ENCODE measurements at regions not wholly inside any gene's neighbourhood (a gene's known extent, or its start where the extent isn't known, plus 50 kb on each side); places are given as distances from the start of the nearest gene placed in this dataset.
"Not testable (repeated sequence)": the region's sequence is repeated elsewhere in the genome, so short reads cannot be mapped to it uniquely, and the experiment has no call there.

GRCh38 chr14:40986655-40987054 lies 620.0 kb upstream of the LRFN5 start:
- no peak for DNase-seq (ENCODE audit: extremely low read depth in 1 of 11, low read depth in 9 of 11, low spot score in 4 of 11)

- no peak for DNase-seq (ENCODE audit: extremely low read depth in 1 of 11, low read depth in 9 of 11, low spot score in 4 of 11)
Measured at GRCh38 chr14:40985584-40985983, 621.1 kb upstream of the LRFN5 start.

- DNase-seq (ENCODE audit: extremely low read depth in 1 of 11, low read depth in 9 of 11, low spot score in 4 of 11) = no peak
Measured at GRCh38 chr14:40983604-40984003, 623.1 kb upstream of the LRFN5 start.

- no peak for DNase-seq (ENCODE audit: extremely low read depth in 1 of 11, low read depth in 9 of 11, low spot score in 4 of 11)
Measured at GRCh38 chr14:40981247-40981646, 625.4 kb upstream of the LRFN5 start.

GRCh38 chr14:40960257-40960656 lies 646.4 kb upstream of the LRFN5 start:
- not testable (repeated sequence) for DNase-seq (ENCODE audit: extremely low read depth in 1 of 11, low read depth in 9 of 11, low spot score in 4 of 11)

- DNase-seq (ENCODE audit: extremely low read depth in 1 of 11, low read depth in 9 of 11, low spot score in 4 of 11) = no peak
Measured at GRCh38 chr14:40955131-40955505, 651.6 kb upstream of the LRFN5 start.

- DNase-seq (ENCODE audit: extremely low read depth in 1 of 11, low read depth in 9 of 11, low spot score in 4 of 11) = not testable (repeated sequence)
Measured at GRCh38 chr14:40954448-40955130, 652.1 kb upstream of the LRFN5 start.

- no peak for DNase-seq (ENCODE audit: extremely low read depth in 1 of 11, low read depth in 9 of 11, low spot score in 4 of 11)
Measured at GRCh38 chr14:40944521-40944920, 662.2 kb upstream of the LRFN5 start.

- no peak for DNase-seq (ENCODE audit: extremely low read depth in 1 of 11, low read depth in 9 of 11, low spot score in 4 of 11)
Measured at GRCh38 chr14:40936861-40937260, 669.8 kb upstream of the LRFN5 start.

- DNase-seq (ENCODE audit: extremely low read depth in 1 of 11, low read depth in 9 of 11, low spot score in 4 of 11) = no peak
Measured at GRCh38 chr14:40920380-40920779, 686.3 kb upstream of the LRFN5 start.

GRCh38 chr14:40911141-40911540 lies 695.5 kb upstream of the LRFN5 start:
- DNase-seq (ENCODE audit: extremely low read depth in 1 of 11, low read depth in 9 of 11, low spot score in 4 of 11) = no peak

- DNase-seq (ENCODE audit: extremely low read depth in 1 of 11, low read depth in 9 of 11, low spot score in 4 of 11) = no peak
Measured at GRCh38 chr14:40909906-40910305, 696.8 kb upstream of the LRFN5 start.

- DNase-seq (ENCODE audit: extremely low read depth in 1 of 11, low read depth in 9 of 11, low spot score in 4 of 11) = no peak
Measured at GRCh38 chr14:40903709-40904108, 703.0 kb upstream of the LRFN5 start.

GRCh38 chr14:40899435-40899834 lies 707.2 kb upstream of the LRFN5 start:
- no peak for DNase-seq (ENCODE audit: extremely low read depth in 1 of 11, low read depth in 9 of 11, low spot score in 4 of 11)

GRCh38 chr14:40894846-40895245 lies 711.8 kb upstream of the LRFN5 start:
- DNase-seq (ENCODE audit: extremely low read depth in 1 of 11, low read depth in 9 of 11, low spot score in 4 of 11) = no peak

- DNase-seq (ENCODE audit: extremely low read depth in 1 of 11, low read depth in 9 of 11, low spot score in 4 of 11) = no peak
Measured at GRCh38 chr14:40889126-40889525, 717.5 kb upstream of the LRFN5 start.

GRCh38 chr14:40887912-40888311 lies 718.8 kb upstream of the LRFN5 start:
- no peak for DNase-seq (ENCODE audit: extremely low read depth in 1 of 11, low read depth in 9 of 11, low spot score in 4 of 11)

GRCh38 chr14:40870252-40870651 lies 736.4 kb upstream of the LRFN5 start:
- DNase-seq (ENCODE audit: extremely low read depth in 1 of 11, low read depth in 9 of 11, low spot score in 4 of 11) = no peak

- DNase-seq (ENCODE audit: extremely low read depth in 1 of 11, low read depth in 9 of 11, low spot score in 4 of 11) = no peak
Measured at GRCh38 chr14:40859055-40859454, 747.6 kb upstream of the LRFN5 start.

- DNase-seq (ENCODE audit: extremely low read depth in 1 of 11, low read depth in 9 of 11, low spot score in 4 of 11) = no peak
Measured at GRCh38 chr14:40855343-40855742, 751.3 kb upstream of the LRFN5 start.

GRCh38 chr14:40850191-40850590 lies 756.5 kb upstream of the LRFN5 start:
- no peak for DNase-seq (ENCODE audit: extremely low read depth in 1 of 11, low read depth in 9 of 11, low spot score in 4 of 11)

- no peak for DNase-seq (ENCODE audit: extremely low read depth in 1 of 11, low read depth in 9 of 11, low spot score in 4 of 11)
Measured at GRCh38 chr14:40847480-40847879, 759.2 kb upstream of the LRFN5 start.

All from renal cortex interstitium (tissue), 11 donors.